Muscle of arm (tissue), 1 donor: ENCODE measurements at regions not wholly inside any gene's neighbourhood (a gene's known extent, or its start where the extent isn't known, plus 50 kb on each side); places are given as distances from the start of the nearest gene placed in this dataset.
"Not testable (repeated sequence)": the region's sequence is repeated elsewhere in the genome, so short reads cannot be mapped to it uniquely, and the experiment has no call there.

Experiments
- DNase-seq: peaks from one replicate; pipeline ENCODE4 v3.0.0-alpha.2; 2013

DNA sequence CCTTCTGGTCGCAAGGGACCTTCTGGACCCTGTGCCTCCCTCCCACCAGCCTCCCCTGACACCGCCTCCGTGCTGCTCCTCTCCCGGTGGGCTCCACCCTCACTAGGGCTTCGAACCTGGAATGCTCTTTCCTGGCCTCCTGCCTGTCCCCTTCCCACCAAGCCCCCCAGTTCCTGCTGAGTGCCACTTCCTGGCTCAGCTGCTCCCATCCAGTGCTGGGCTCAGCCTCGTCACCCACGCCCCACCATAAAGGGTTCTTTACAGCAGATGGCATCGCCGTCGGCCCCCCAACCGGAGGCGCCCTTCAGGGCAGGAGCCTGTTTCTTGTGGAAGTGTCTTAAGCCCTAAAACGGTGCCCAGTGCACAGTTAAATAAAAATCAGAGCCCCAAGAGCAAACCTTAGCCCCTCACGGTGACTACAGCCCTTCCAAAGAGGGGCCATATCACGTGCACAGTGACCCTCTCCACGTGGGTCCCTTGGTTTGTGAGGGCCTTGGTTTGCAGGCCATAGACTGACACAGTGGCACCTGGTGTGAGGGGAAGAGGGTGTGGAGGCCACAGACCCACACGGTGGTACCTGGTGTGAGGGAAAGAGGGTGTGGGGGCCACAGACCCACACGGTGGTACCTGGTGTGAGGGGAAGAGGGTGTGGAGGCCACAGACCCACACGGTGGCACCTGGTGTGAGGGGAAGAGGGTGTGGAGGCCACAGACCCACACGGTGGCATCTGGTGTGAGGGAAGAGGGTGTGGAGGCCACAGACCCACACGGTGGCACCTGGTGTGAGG is 111.4 kb downstream of the METRNL start:
- DNase-seq, result no peak

DNA sequence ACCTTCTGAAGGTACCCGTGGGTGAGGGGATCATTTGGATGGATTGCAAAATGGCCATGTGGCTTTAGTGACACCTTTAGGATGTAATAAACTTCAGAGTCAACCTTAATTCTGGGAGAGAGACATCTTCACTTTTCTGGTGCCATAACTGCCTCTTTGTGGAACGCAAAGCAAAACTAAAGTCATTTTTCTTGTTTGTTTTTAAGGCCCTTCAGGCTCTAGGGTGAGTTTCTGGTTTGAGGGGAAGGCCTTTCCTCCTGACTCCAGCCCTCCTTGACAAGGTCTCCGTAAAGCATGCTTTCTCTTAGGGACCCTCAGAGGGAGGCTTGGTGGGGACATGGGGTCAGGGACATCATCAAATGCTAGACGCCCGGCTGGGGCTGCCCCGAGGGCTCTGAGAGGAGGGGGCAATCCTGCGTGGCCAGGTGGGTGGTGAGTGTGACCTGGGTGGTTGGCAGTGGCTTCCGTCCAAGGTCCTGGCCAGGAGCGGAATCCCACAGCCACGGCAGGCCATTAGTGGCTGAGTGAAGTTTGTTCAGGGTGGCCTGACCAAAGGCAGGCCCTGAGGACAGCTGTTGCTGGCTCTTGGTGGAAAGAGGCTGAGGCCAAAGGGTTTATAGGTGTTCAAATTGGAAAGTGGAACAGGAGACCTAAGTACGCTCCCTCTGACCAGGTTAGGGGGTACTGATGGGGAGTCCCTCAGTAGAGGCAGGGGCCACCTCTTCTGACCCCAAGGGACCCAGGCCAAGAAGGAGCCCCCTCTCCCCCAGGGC is 112.2 kb downstream of the METRNL start:
- DNase-seq, result no peak

DNA sequence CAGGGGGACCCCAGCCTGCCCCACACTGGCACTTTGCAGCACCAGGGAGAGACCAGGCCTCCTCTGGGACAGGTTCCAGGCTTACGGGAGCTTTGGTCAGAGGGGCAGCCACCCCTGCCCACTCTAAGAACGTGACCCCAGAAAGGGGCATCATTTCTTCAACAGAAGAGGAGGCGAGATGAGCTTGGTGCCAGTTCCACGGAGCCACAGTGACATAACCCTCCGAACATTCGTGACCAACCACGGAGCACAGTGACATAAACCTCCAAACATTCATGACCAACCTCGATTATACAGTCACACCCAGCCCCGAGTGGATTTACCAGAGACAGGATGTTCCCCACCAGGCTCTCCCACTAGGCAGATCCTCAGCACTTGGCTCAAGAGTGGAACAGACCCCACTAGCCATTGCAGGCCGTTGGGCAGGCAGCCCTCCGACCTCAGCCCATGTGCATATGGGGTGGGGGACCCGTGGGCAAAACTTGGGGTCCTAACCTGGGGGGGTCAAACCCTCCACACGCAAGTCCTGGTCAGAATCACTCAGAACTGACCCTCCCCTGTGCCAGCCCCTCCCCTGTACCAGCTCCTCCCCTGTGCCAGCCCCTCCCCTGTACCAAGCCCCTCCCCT is 112.9 kb downstream of the METRNL start:
- DNase-seq, result no peak

DNA sequence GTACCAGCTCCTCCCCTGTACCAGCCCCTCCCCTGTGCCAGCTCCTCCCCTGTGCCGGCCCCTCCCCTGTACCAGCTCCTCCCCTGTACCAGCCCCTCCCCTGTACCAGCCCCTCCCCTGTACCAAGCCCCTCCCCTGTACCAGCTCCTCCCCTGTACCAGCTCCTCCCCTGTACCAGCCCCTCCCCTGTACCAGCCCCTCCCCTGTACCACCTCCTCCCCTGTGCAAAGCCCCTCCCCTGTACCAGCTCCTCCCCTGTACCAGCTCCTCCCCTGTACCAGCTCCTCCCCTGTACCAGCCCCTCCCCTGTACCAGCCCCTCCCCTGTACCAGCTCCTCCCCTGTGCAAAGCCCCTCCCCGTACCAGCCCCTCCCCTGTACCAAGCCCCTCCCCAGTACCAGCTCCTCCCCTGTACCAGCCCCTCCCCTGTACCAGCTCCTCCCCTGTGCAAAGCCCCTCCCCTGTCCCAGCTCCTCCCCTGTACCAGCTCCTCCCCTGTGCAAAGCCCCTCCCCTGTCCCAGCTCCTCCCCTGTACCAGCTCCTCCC is 113.5 kb downstream of the METRNL start:
- DNase-seq, result not testable (repeated sequence)

DNA sequence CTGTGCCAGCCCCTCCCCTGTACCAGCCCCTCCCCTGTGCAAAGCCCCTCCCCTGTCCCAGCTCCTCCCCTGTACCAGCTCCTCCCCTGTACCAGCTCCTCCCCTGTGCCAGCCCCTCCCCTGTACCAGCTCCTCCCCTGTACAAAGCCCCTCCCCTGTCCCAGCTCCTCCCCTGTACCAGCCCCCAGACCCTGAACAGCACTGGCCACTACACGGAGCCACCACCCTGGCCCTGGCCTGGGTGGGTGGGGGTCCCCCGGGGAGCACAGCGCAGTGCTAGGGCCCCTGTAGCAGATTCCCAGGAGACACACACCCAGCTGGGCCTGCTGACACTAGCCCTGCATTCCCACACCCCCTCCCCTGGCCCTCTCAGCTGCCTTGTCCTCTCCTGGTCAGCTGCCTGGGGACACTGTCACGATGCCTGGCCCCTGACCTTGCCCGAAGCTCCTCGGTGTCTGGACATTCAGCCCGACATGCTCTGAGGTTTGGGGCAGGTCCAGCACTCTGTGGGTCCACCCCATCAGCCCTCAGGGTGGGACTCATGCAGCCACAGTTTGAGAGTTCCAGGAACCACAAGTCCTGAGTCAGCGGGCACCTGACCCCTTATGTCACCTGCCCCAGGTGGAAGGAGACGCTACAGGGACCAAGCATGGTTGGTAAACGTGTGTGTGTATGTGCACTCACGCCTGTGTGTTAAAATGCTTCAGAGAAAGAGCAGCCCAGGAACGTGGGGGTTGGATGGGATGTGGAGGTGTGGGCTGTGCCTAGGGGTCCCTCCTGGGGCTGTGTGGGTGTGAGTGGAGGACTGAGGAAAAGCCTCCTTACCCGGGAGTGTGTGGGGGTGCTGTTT is 114.2 kb downstream of the METRNL start:
- no peak for DNase-seq

DNA sequence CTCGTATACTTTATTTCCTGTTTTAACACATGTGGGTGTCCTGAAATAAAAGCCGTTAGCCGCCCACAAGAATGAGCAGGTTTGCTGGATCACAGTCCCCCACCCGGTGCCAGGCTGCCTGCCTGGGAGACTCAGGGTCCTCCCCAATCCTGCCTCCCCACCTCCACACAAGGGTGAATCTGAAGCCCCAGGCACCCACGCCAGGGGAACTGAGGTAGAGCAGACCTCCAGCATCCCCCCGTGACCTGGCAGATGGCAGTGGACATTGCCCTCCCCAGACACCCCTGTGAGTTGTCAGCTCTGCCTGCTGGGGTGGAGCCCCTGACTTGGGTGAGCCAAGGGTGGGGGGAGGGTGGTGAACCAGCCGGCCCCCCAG is 114.8 kb downstream of the METRNL start:
- no peak for DNase-seq

DNA sequence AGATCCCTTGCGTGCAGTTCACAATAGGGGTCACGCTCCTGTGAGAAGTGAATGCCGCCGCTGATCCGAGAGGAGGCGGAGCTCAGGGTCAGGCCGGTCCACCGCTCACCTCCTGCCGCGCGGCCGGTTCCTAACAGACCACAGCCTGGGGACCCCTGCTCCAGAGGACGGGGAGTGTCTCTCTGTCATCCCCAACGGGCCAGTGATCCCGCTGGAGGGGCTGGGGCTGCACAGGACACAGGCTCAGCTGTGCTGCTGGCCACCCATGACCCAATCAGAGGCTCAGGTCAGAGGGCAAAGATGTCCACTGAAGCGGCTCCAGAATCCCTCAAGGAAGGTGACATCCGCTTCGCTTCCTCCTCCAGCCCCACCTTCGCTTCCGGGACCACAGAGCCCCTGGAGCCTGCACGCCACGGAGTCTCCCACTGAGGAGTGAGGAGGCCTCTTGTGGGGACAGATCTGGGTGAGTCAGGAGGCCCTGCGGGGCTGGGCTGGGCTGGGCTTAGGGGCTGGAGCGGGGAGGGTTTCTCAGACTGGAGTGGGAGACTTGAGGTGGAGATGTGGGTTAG is 115.4 kb downstream of the METRNL start:
- DNase-seq, result no peak

DNA sequence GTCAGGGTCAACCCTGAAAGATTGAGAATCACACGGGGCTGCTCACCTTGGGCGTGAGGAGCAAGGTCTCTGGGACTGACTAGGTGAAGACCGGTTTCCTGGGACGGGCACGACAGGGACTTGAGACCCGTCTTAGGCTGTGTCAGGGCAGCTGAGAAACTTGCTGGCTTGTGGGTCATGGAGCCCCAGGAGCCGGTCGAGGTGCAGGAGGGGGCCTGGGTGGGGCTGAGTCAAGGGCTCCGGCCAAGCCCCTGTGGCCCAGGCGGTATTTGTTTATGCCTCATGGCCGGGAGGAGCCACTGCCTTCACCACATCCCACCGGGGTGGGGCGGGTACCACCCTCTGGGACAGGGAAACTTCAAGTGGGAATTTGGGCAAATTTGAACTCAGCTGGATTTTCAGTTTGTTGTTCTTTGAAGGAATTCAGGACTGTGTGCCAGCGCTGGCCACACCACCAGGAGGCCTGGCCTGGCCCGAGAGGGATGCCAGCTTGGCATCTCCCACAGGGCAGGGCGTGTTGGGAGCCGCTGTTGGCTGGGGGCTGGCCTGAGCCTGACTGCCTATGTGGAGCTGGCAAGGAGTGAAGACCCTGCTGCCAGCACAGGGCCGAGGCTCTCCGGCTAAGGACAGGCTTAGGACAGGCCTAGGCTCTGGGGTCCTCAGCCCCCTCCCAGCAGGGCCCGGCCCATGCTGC is 116.1 kb downstream of the METRNL start:
- no peak for DNase-seq

DNA sequence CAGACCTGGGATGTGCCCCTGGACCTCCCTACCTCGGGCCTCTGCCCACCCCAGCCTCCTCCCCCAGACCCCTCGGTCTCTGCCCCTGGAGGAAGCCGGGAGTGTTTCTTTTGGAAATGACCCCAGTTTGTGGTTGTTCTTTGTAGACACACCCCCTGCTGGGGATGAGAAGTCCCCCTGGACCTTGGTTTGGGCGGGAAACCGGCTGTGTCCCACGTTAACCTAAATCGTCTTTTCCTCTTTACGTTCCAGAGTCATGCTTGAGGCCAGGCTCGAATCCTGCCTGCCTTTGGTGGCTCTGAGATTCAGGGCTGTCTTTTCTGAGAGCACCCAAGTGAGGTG is 116.6 kb downstream of the METRNL start:
- no peak for DNase-seq

DNA sequence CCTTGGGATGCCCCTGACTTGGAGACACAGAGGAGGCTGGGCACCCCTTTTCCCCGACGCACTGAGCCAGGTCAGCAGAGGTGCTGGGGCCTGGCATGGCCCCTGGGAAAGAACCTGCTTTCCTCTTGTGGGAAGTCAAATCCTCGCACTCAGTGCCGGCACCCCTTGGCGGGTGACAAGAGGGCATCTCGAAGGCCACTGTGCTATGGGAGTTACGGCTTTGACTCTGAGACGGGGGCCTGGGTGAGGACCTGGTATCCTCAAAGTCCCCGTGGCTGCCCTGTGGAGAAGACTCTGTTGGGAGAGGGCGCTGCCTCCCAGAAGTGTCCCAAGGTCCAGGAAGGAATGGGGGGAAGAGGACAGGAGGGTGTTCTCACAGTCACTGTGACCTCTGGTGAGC is 117.0 kb downstream of the METRNL start:
- no peak for DNase-seq

DNA sequence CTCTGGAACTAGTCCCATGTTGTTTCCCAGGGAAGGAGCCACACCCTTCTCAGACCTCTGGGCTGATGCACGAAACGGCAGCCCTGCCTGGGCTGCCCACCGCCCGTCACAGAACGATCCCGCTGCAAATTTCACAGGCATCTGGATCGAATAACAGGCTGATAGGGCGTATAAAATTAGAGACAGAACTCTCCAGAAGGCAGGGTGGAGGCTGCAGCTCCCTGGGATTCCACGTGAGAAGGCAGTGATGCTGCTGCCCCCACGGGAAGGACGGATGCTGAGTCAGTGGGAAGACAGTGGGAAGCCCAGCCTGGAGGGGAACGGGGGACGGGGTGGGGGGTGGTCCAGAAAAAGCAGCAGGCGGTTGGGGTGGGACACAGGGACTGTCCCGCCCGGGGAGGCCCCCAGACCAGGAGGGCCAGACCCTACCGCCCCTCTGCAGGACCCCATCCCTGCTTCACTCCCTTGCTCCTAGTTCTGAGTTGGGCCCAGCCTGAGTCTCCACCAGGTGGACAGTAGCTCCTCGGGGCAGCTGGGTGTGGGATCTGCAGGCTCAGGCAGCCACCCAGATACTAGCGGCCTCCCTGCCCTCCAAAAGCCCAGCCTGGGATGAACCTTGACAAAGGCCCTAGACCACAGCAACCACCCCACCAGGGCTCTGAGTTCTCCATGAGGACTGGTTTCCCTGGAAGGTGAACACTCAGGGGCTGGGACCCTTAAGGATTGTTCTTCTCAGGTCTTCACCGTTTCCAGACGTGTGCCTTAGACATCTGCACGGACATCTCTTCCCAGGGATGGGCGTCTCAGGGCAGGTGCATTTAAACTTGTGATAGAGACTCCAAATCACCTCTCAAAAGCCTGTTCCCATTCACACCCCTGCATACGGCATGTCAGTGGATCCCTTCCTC is 117.8 kb downstream of the METRNL start:
- no peak for DNase-seq

DNA sequence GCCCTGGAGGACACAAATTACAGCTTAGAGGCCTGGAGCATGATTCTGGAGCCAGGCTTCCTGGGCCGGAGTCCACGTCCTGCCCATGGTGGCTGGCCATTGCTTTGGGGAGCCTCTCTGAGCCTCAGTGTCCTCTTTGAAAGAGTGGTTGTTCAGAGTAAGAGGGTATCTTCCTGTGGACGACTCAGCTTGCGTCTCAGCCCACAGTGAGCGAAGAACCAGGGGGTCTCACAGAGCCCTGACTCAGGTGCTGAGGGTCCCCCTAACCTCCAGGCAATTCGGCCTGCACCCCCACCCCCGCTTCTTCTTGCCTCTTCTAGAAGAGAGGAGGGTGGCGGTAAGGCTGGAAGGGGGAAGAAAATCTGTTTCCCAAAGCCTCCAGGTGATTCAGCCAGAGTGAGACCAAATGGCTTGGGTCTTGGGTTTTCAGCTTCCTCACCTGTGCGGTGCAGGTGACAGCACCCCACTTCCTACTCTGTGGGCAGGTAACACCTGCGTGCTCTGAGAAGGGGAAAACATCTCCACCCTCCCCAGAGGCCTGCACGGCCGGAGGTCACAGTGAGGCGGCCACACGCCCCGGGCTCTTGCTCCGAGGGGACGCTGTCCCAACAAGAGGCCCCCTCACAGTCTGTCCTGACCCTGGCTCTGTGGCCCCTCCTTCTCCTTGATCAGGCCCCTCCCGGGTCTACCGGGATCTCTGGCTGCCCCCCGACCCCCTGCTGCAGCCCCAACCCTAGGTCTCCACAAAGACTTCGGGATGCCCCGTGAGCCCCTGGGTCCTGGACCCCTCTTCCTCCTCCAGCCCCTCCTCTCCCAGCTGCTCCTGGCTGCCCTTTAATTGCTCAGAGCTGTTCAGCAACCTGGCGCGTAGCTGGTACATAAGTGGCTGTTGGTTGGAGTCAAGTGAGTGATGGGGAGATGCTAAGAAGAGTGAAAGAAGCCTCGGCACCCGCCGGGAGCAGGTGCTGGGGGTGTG is 119.2 kb downstream of the METRNL start:
- no peak for DNase-seq

DNA sequence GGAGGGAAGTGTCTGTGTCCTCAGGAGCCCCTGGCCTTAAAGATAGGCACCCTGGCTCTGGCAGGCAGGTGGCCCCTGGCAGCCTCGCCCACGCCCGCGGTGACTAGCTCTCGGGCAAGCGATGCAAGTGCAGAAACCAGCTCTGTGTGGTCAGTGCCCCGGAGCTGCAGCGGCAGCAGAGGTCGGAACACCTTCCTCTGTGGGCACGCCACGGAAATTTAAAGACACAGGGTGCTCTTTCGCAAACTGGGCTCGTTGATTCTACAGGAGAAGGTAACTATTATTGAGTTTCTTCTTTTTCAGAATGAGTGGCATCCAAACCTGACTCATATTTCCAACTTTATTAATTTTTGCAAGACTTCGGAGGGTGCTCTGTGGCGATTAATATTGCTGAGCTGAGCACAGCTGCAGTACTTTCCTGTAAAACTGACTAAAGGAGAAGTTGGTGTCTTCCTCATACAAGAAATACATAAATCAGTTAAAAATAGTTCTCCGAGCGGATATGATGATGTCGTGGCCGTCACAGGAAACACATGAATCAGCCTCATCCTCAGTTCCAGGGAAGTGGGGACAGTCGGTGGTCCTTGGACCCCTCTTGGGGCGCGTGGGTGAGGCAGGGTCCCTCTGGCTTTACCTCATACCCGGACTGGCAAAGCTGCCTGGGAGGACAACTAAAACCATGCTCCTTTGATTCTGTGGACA is 120.2 kb downstream of the METRNL start:
- DNase-seq, result no peak

DNA sequence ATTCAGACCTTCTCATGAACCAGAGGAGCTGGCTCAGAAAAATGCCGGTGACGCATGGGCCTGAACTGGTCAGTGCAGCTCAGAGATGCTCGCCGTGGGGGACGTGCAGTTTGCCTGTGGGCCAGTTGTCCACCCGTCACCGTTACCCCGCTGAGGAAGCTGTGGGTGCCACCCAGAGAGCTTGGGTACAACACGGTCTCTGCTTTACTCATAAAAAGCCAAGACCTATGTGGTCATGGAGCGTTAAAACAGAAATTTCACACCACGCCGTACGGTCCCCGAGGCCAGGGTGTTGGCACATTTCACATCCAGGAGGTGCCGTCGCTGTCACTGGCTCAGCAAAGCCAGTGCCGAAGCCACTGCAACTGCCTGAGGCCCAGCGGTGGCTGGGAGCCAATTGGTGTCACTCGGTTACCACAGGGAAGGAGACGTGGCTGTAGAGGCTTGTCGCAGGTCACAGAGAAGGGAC is 120.9 kb downstream of the METRNL start:
- no peak for DNase-seq

DNA sequence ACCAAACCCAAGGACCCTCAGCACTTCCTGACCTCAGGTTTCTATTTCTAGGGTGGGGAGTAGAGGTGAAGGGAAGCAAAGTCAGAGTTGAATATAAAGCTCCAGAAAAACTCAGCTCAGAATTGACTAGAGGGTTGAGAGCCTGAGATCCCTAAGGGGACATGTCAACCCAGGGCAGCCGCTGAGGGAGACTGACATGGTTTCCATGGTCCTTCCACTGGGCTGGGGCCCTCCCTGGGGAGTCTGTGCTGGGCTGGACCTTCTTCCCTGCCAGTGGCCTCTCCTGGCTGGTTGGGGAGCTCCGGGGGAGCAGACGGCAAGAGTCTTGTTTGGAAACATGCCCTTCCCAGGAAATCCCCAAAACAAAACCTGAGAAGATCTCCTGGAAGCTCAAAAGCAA is 121.3 kb downstream of the METRNL start:
- DNase-seq, result no peak

DNA sequence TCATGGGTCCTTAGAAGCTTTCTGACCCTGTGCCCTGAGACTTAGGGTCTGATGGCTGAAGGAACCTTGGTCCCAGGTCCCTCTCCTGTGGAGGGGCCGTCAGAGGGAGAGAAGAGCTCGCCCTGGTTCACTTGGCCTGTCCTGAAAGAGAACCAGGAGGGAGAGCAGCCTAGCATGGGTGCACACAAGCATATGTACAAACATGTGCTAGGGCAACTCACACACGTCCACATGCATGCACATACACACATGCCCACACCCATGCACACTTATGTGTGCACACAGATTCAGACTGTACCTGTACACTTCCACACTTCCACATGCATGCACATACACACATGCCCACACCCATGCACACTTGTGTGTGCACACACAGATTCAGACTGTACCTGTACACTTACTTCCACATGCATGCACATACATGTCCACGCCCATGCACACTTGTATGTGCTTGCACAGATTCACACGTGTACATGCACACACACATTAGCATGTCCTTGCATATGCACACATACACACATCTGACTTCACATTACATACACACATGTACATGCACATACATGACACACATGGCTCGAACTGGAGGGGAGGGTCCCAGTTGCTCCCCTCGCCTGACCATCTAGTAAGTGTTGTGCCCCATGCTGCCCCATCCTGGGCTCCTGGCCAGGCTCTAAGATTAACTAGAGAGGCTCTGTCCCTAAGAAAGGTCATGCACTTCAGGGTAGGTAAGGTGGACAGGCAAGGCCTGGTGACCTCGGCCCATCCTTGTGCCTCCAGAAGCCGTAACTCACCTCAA is 122.0 kb downstream of the METRNL start:
- DNase-seq, result no peak
